ENCODE measurements at regions not wholly inside any gene's neighbourhood (a gene's known extent, or its start where the extent isn't known, plus 50 kb on each side); places are given as distances from the start of the nearest gene placed in this dataset.

GRCh38 chr3:35487376-35487775 lies 151.9 kb upstream of the ARPP21 start:
- TF ChIP-seq ZFX (IDR thresholded peaks at IDR 0.05): no peak
- no peak for TF ChIP-seq CTCF (conservative IDR thresholded peaks at IDR 0.05)
- no peak overlapping the region for H3K27ac ChIP-seq

GRCh38 chr3:35488526-35488925 lies 150.8 kb upstream of the ARPP21 start:
- no peak for TF ChIP-seq ZFX (IDR thresholded peaks at IDR 0.05)
- no peak for TF ChIP-seq CTCF (conservative IDR thresholded peaks at IDR 0.05)
- H3K27ac ChIP-seq: no peak overlapping the region

- H3K27ac ChIP-seq: no peak overlapping the region
- TF ChIP-seq ZFX (IDR thresholded peaks at IDR 0.05) (no peak), CTCF (conservative IDR thresholded peaks at IDR 0.05) (no peak)
Observed at GRCh38 chr3:35492841-35493240, 146.5 kb upstream of the ARPP21 start.

GRCh38 chr3:35498506-35499210 lies 140.7 kb upstream of the ARPP21 start:
- TF ChIP-seq ZFX (IDR thresholded peaks at IDR 0.05): no peak
- TF ChIP-seq CTCF (conservative IDR thresholded peaks at IDR 0.05): no peak
- no peak overlapping the region for H3K27ac ChIP-seq

- H3K27ac ChIP-seq: no peak overlapping the region
- TF ChIP-seq CTCF (conservative IDR thresholded peaks at IDR 0.05) (no peak), ZFX (IDR thresholded peaks at IDR 0.05) (no peak)
Observed at GRCh38 chr3:35500641-35501350, 138.5 kb upstream of the ARPP21 start.

- no peak overlapping the region for H3K27ac ChIP-seq
- TF ChIP-seq CTCF (conservative IDR thresholded peaks at IDR 0.05) (no peak), ZFX (IDR thresholded peaks at IDR 0.05) (no peak)
Observed at GRCh38 chr3:35502699-35503098, 136.6 kb upstream of the ARPP21 start.

GRCh38 chr3:35505181-35505580 lies 134.1 kb upstream of the ARPP21 start:
- H3K27ac ChIP-seq: no peak overlapping the region
- TF ChIP-seq ZFX (IDR thresholded peaks at IDR 0.05) (no peak), CTCF (conservative IDR thresholded peaks at IDR 0.05) (no peak)
